Liver (tissue), 8 donors: ENCODE measurements at regions not wholly inside any gene's neighbourhood (a gene's known extent, or its start where the extent isn't known, plus 50 kb on each side); places are given as distances from the start of the nearest gene placed in this dataset.

Experiments used
- DNase-seq: peaks from one replicate; pipeline ENCODE4 v3.0.0-alpha.2; 2017; ENCODE audit warnings: low spot score
- H3K27ac ChIP-seq, 2 donors: one replicate each; pipeline ENCODE4 v1.7.0; 2013; ENCODE audit warnings: inconsistent platforms in 2 of 2, low read length in 2 of 2, control low read depth in 1 of 2, low read depth in 1 of 2, mild to moderate bottlenecking in 1 of 2
- H3K27me3 ChIP-seq, 4 donors: one replicate each; pipeline versions ENCODE4 v1.6.1 to v1.7.0; 2013; ENCODE audit warnings: low read length in 3 of 4, inconsistent platforms in 1 of 4, mild to moderate bottlenecking in 1 of 4, moderate library complexity in 1 of 4; ENCODE audit not compliant: control insufficient read depth in 4 of 4, insufficient read depth in 4 of 4
- H3K36me3 ChIP-seq, 4 donors: one replicate each; pipeline versions ENCODE4 v1.6.1 to v1.7.0; 2013; ENCODE audit warnings: low read length in 3 of 4, mild to moderate bottlenecking in 3 of 4, low read depth in 1 of 4, moderate library complexity in 1 of 4; ENCODE audit not compliant: control insufficient read depth in 4 of 4, insufficient read depth in 3 of 4
- H3K4me1 ChIP-seq, 4 donors: one replicate each; pipeline versions ENCODE4 v1.6.1 to v1.7.0; 2013; ENCODE audit warnings: low read length in 3 of 4, mild to moderate bottlenecking in 3 of 4, moderate library complexity in 1 of 4; ENCODE audit not compliant: control insufficient read depth in 4 of 4, insufficient read depth in 4 of 4
- H3K4me3 ChIP-seq, 3 donors: one replicate each; pipeline versions ENCODE4 v1.6.1 to v1.7.0; 2013; ENCODE audit warnings: low read length in 3 of 3, control low read depth in 1 of 3, low read depth in 1 of 3, mild to moderate bottlenecking in 1 of 3
- H3K9ac ChIP-seq, 2 donors: one replicate each; pipeline ENCODE4 v1.7.0; 2013; ENCODE audit warnings: low read length in 2 of 2, mild to moderate bottlenecking in 2 of 2, moderate library complexity in 2 of 2, control low read depth in 1 of 2, low read depth in 1 of 2
- H3K9me3 ChIP-seq, 4 donors: one replicate each; pipeline versions ENCODE4 v1.6.1 to v1.7.0; 2013; ENCODE audit warnings: low read length in 3 of 4; ENCODE audit not compliant: control insufficient read depth in 4 of 4
- EGR1 ChIP-seq, 2 donors: IDR thresholded peaks; 2 replicates each; pipeline ENCODE4 v1.6.1; 2016 to 2018; ENCODE audit warnings: antibody characterized with exemption in 2 of 2, low read depth in 2 of 2
- FOXA1 ChIP-seq: IDR thresholded peaks from 2 replicates; pipeline ENCODE4 v1.6.1; 2016; ENCODE audit warnings: antibody characterized with exemption
- FOXA2 ChIP-seq: IDR thresholded peaks from 2 replicates; pipeline ENCODE4 v1.6.1; 2016; ENCODE audit warnings: antibody characterized with exemption
- GABPA ChIP-seq, 2 donors: IDR thresholded peaks in 1 of 2; conservative IDR thresholded peaks in 1 of 2; 2 replicates each; pipeline ENCODE4 v1.6.1; 2016; ENCODE audit warnings: antibody characterized with exemption in 2 of 2, mild to moderate bottlenecking in 1 of 2, moderate library complexity in 1 of 2
- HNF4A ChIP-seq, 2 donors: conservative IDR thresholded peaks; 2 replicates each; pipeline ENCODE4 v1.6.1; 2016; ENCODE audit warnings: antibody characterized with exemption in 2 of 2, mild to moderate bottlenecking in 2 of 2
- HNF4G ChIP-seq: IDR thresholded peaks from 2 replicates; pipeline ENCODE4 v1.6.1; 2016; ENCODE audit warnings: antibody characterized with exemption
- JUND ChIP-seq, 2 donors: IDR thresholded peaks; 2 replicates each; pipeline ENCODE4 v1.6.1; 2016; ENCODE audit warnings: antibody characterized with exemption in 2 of 2
- NR2F2 ChIP-seq: IDR thresholded peaks from 2 replicates; pipeline ENCODE4 v1.6.1; 2016; ENCODE audit warnings: antibody characterized with exemption
- RAD21 ChIP-seq, 2 donors: IDR thresholded peaks; 2 replicates each; pipeline ENCODE4 v1.6.1; 2016; ENCODE audit warnings: antibody characterized with exemption in 2 of 2, mild to moderate bottlenecking in 2 of 2
- RXRA ChIP-seq, 2 donors: IDR thresholded peaks; 2 replicates each; pipeline ENCODE4 v1.6.1; 2017 to 2018; ENCODE audit warnings: antibody characterized with exemption in 2 of 2, mild to moderate bottlenecking in 1 of 2
- SP1 ChIP-seq: IDR thresholded peaks from 2 replicates; pipeline ENCODE4 v1.6.1; 2018; ENCODE audit warnings: antibody characterized with exemption, mild to moderate bottlenecking
- TAF1 ChIP-seq: conservative IDR thresholded peaks from 2 replicates; pipeline ENCODE4 v1.6.1; 2016; ENCODE audit warnings: antibody characterized with exemption, mild to moderate bottlenecking
- YY1 ChIP-seq: IDR thresholded peaks from 2 replicates; pipeline ENCODE4 v1.6.1; 2016; ENCODE audit warnings: antibody characterized with exemption, mild to moderate bottlenecking
- WGBS: extraction: QIAGEN DNeasy Blood & Tissue Kit; methylation state at CpG from one replicate; pipeline ENCODE4 v1.1.7; 2013; 5-methylcytosine and 5-hydroxymethylcytosine counted together
- TF ChIP-seq, protein P1 (sequence below): IDR thresholded peaks from 2 replicates; pipeline ENCODE4 v1.6.1; 2016; ENCODE audit warnings: antibody characterized with exemption
- TF ChIP-seq, protein P2 (sequence below): fragments of 150-350 bp; IDR thresholded peaks from 2 replicates; pipeline ENCODE4 v1.5.1; 2017; ENCODE audit warnings: improper control_type of control experiment, low read depth, low read length; ENCODE audit not compliant: missing input control
- TF ChIP-seq, protein P3 (sequence below): IDR thresholded peaks from 2 replicates; pipeline ENCODE4 v1.6.1; 2016; ENCODE audit warnings: antibody characterized with exemption
- TF ChIP-seq, protein P4 (sequence below): IDR thresholded peaks from 2 replicates; pipeline ENCODE4 v1.6.1; 2016; ENCODE audit warnings: antibody characterized with exemption
- TF ChIP-seq, protein P5 (sequence below): IDR thresholded peaks from 2 replicates; pipeline ENCODE4 v1.6.1; 2016; ENCODE audit warnings: antibody characterized with exemption, mild to moderate bottlenecking
- donor health status: healthy.
- donor health status: healthy.
- donor health status: healthy.
- donor health status: healthy.
- donor health status: healthy.

DNA sequence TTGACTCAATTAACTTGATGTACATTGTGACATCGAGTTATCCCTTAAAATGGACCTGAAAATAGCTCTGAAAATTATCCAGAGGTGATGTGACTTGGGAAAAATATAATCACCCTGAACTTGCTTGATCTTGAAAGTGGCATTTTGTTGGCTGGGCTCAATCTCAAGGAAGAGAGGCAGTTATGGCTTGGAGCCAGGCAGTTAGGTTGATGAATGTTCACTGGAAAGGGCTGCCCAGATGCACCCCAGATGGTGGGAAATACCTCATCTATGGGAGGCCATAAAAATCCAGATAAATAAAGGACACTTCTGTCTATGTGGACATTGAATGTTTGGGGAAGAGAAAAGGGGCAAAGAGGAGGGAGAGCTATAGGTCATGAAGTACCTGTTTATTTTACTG, 55.7 kb upstream of the OR5AN1 start:
- WGBS: 68% methylated on average over 1 of the region's 1 CpG
- no peak for TF ChIP-seq FOXA2
- TF ChIP-seq HNF4A (conservative IDR thresholded peaks at IDR 0.05): no peak
- no peak for TF ChIP-seq FOXA1
- no peak overlapping the region for H3K4me3 ChIP-seq
- no peak for DNase-seq
- H3K9ac ChIP-seq: no peak overlapping the region
- H3K27me3 ChIP-seq: no peaks in the 10 kb centered on the region
- no peaks in the 10 kb centered on the region for H3K36me3 ChIP-seq
- H3K4me1 ChIP-seq: no peaks in the 10 kb centered on the region
- H3K9me3 ChIP-seq: no peaks in the 10 kb centered on the region
- H3K27ac ChIP-seq: no peak overlapping the region

DNA sequence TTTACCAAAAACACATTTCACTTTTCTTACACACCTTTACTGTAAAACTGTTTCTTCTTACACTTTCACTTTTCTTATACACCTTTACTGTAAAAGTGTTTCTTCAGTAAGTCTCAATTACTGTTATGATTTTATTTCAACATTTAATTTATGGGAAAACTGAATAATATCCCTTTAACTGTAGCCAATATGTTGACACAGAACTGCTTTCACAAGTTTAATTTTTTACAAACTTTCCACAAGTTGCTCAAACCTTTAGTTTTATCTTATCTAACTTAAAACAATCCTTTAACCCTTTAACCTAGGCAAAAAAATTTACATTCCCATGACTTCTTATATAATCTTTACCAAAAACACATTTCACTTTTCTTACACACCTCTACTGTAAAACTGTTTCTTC, 63.3 kb upstream of the OR5AN1 start:
- H3K27ac ChIP-seq: peak overlapping the region in 1 of 2 donors; percentile 37
- H3K27me3 ChIP-seq: no peaks in the 10 kb centered on the region
- no peak for DNase-seq
- no peak overlapping the region for H3K4me3 ChIP-seq
- no peaks in the 10 kb centered on the region for H3K36me3 ChIP-seq
- H3K9ac ChIP-seq: no peak overlapping the region
- H3K4me1 ChIP-seq: peaks cover 13 to 61% (median 44%) of the 10 kb centered on the region in 4 donors
- H3K9me3 ChIP-seq: no peaks in the 10 kb centered on the region
- TF ChIP-seq SP1 (peak; percentile 24), FOXA1 (no peak), HNF4A (conservative IDR thresholded peaks at IDR 0.05) (peak in 1 of 2 donors; percentile 18), RXRA (IDR thresholded peaks at IDR 0.05) (peak in 1 of 2 donors; percentile 44), EGR1 (IDR thresholded peaks at IDR 0.05; ENCODE audit: low read depth in 2 of 2) (peak in 1 of 2 donors; percentile 60), YY1 (peak; percentile 15), RAD21 (IDR thresholded peaks at IDR 0.05) (no peak)
- TF ChIP-seq, protein P1, sequence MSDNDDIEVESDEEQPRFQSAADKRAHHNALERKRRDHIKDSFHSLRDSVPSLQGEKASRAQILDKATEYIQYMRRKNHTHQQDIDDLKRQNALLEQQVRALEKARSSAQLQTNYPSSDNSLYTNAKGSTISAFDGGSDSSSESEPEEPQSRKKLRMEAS: peak; percentile 23

DNA sequence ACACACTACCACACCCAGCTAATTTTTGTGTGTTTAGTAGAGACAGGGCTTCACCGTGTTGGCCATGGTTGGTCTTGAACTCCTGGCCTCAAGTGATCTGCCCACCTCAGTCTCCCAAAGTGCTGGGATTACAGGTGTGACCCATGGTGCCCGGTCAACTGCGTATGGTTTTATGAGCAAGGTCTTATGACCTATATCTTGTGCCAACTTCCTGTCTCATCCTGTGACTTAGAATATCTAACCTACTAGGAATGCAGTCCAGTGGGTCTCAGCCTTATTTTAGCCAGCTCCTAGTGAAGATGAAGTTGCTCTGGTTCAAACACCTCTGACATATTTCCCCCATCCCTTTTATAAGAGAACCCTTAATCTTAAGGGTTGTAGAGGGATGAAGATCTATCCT, 66.1 kb upstream of the OR5AN1 start:
- TF ChIP-seq HNF4G (no peak), TAF1 (no peak), JUND (IDR thresholded peaks at IDR 0.05) (no peak), GABPA (IDR thresholded peaks at IDR 0.05 in 1 of 2, conservative IDR thresholded peaks at IDR 0.05 in 1 of 2) (no peak), YY1 (no peak), NR2F2 (no peak), SP1 (no peak), FOXA2 (no peak), FOXA1 (no peak), EGR1 (IDR thresholded peaks at IDR 0.05; ENCODE audit: low read depth in 2 of 2) (no peak), RXRA (IDR thresholded peaks at IDR 0.05) (no peak), RAD21 (IDR thresholded peaks at IDR 0.05) (no peak), HNF4A (conservative IDR thresholded peaks at IDR 0.05) (no peak)
- TF ChIP-seq, protein P2, sequence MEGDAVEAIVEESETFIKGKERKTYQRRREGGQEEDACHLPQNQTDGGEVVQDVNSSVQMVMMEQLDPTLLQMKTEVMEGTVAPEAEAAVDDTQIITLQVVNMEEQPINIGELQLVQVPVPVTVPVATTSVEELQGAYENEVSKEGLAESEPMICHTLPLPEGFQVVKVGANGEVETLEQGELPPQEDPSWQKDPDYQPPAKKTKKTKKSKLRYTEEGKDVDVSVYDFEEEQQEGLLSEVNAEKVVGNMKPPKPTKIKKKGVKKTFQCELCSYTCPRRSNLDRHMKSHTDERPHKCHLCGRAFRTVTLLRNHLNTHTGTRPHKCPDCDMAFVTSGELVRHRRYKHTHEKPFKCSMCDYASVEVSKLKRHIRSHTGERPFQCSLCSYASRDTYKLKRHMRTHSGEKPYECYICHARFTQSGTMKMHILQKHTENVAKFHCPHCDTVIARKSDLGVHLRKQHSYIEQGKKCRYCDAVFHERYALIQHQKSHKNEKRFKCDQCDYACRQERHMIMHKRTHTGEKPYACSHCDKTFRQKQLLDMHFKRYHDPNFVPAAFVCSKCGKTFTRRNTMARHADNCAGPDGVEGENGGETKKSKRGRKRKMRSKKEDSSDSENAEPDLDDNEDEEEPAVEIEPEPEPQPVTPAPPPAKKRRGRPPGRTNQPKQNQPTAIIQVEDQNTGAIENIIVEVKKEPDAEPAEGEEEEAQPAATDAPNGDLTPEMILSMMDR: no peak
- TF ChIP-seq, protein P3, sequence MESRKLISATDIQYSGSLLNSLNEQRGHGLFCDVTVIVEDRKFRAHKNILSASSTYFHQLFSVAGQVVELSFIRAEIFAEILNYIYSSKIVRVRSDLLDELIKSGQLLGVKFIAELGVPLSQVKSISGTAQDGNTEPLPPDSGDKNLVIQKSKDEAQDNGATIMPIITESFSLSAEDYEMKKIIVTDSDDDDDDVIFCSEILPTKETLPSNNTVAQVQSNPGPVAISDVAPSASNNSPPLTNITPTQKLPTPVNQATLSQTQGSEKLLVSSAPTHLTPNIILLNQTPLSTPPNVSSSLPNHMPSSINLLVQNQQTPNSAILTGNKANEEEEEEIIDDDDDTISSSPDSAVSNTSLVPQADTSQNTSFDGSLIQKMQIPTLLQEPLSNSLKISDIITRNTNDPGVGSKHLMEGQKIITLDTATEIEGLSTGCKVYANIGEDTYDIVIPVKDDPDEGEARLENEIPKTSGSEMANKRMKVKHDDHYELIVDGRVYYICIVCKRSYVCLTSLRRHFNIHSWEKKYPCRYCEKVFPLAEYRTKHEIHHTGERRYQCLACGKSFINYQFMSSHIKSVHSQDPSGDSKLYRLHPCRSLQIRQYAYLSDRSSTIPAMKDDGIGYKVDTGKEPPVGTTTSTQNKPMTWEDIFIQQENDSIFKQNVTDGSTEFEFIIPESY: no peak
- TF ChIP-seq, protein P1: no peak
- TF ChIP-seq, protein P4, sequence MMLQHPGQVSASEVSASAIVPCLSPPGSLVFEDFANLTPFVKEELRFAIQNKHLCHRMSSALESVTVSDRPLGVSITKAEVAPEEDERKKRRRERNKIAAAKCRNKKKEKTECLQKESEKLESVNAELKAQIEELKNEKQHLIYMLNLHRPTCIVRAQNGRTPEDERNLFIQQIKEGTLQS: no peak
- TF ChIP-seq, protein P5, sequence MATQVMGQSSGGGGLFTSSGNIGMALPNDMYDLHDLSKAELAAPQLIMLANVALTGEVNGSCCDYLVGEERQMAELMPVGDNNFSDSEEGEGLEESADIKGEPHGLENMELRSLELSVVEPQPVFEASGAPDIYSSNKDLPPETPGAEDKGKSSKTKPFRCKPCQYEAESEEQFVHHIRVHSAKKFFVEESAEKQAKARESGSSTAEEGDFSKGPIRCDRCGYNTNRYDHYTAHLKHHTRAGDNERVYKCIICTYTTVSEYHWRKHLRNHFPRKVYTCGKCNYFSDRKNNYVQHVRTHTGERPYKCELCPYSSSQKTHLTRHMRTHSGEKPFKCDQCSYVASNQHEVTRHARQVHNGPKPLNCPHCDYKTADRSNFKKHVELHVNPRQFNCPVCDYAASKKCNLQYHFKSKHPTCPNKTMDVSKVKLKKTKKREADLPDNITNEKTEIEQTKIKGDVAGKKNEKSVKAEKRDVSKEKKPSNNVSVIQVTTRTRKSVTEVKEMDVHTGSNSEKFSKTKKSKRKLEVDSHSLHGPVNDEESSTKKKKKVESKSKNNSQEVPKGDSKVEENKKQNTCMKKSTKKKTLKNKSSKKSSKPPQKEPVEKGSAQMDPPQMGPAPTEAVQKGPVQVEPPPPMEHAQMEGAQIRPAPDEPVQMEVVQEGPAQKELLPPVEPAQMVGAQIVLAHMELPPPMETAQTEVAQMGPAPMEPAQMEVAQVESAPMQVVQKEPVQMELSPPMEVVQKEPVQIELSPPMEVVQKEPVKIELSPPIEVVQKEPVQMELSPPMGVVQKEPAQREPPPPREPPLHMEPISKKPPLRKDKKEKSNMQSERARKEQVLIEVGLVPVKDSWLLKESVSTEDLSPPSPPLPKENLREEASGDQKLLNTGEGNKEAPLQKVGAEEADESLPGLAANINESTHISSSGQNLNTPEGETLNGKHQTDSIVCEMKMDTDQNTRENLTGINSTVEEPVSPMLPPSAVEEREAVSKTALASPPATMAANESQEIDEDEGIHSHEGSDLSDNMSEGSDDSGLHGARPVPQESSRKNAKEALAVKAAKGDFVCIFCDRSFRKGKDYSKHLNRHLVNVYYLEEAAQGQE: no peak
- H3K4me3 ChIP-seq: no peak overlapping the region
- H3K9me3 ChIP-seq: no peaks in the 10 kb centered on the region
- no peak overlapping the region for H3K9ac ChIP-seq
- H3K4me1 ChIP-seq: peaks cover 14 to 87% (median 56%) of the 10 kb centered on the region in 4 donors
- 47% methylated on average over 3 of the region's 3 CpGs for WGBS
- no peak for DNase-seq
- H3K27ac ChIP-seq: peak overlapping the region; percentile 25 to 81
- H3K36me3 ChIP-seq: no peaks in the 10 kb centered on the region
- no peaks in the 10 kb centered on the region for H3K27me3 ChIP-seq
